ENCODE measurements at regions not wholly inside any gene's neighbourhood (a gene's known extent, or its start where the extent isn't known, plus 50 kb on each side); places are given as distances from the start of the nearest gene placed in this dataset.

DNA sequence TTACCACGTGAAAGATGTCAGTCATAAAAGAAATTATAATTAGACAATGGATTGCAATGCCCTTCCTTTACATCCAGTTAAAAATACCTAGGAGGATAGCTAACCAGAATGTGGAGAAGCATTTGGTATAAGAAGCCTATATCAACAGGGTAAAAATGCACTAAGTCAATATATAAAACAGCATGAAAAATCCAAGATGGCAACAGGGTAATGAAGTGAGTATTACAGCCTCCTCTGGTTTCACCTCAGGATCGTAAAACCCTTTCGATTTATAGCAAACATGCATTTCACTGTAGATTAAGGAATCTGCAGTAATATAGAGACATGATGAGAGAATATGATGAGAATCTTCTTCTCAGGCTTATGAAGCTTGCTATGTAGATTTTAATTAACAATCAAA lies 999.3 kb downstream of the NR2F1-AS1 start:
- no peak for TF ChIP-seq CTCF (IDR thresholded peaks at IDR 0.05)
- TF ChIP-seq POLR2A (IDR thresholded peaks at IDR 0.05): no peak
